K562 (cell line): ENCODE measurements at regions not wholly inside any gene's neighbourhood (a gene's known extent, or its start where the extent isn't known, plus 50 kb on each side); places are given as distances from the start of the nearest gene placed in this dataset.

Experiments used
- ATF2 ChIP-seq: sonication (generic); formaldehyde crosslinking; IDR thresholded peaks from 2 replicates; pipeline ENCODE4 v1.8.1; 2022; ENCODE audit warnings: missing genetic modification reagents
- BHLHE40 ChIP-seq: IDR thresholded peaks from 2 replicates; pipeline ENCODE4 v1.6.1; 2011; ENCODE audit warnings: low read length, improper control_type of control experiment
- CEBPB ChIP-seq: fragments of 450-650 bp; IDR thresholded peaks from 2 replicates; pipeline ENCODE4 v1.6.1; 2016; ENCODE audit warnings: missing genetic modification characterization, missing compliant biosample characterization
- NR2C2 ChIP-seq, 2 experiments: fragments of 200-800 bp in 1 of 2; sonication (Bioruptor generic) in 1 of 2; sonication (generic) in 1 of 2; formaldehyde crosslinking in 1 of 2; IDR thresholded peaks; 2 replicates each; pipeline versions ENCODE4 v1.6.1 to v1.8.0; 2016 to 2022; ENCODE audit warnings: mild to moderate bottlenecking in 1 of 2, missing compliant biosample characterization in 1 of 2, missing genetic modification characterization in 1 of 2, missing genetic modification reagents in 1 of 2
- ZNF282 ChIP-seq: sonication (generic); formaldehyde crosslinking; IDR thresholded peaks from 2 replicates; pipeline ENCODE4 v1.8.1; 2023; ENCODE audit warnings: missing genetic modification reagents
- ZNF431 ChIP-seq: sonication (generic); formaldehyde crosslinking; IDR thresholded peaks from 2 replicates; pipeline ENCODE4 v1.8.0; 2022; ENCODE audit warnings: mild to moderate bottlenecking, missing genetic modification reagents

- TF ChIP-seq ATF2 (CRISPR knock-in tag) = no peak
- no peak for TF ChIP-seq CEBPB
- TF ChIP-seq BHLHE40 = no peak
- no peak for TF ChIP-seq NR2C2 (CRISPR knock-in tag; IDR thresholded peaks at IDR 0.05)
- TF ChIP-seq NR2C2 (tag; IDR thresholded peaks at IDR 0.05) = no peak
- no peak for TF ChIP-seq ZNF431
- TF ChIP-seq ZNF282 (CRISPR knock-in tag) = no peak
Measured at GRCh38 chr10:23630885-23631284, 192.0 kb downstream of the OTUD1 start.
